IPS-20b (cell line): ENCODE measurements at regions not wholly inside any gene's neighbourhood (a gene's known extent, or its start where the extent isn't known, plus 50 kb on each side); places are given as distances from the start of the nearest gene placed in this dataset.
"Not testable (repeated sequence)": the region's sequence is repeated elsewhere in the genome, so short reads cannot be mapped to it uniquely, and the experiment has no call there.

Experiments used
- H3K27ac ChIP-seq: one replicate; pipeline ENCODE4 v1.5.1; 2013; ENCODE audit warnings: low read length
- H3K27me3 ChIP-seq: 2 replicates; pipeline ENCODE4 v1.6.1; 2013; ENCODE audit warnings: mild to moderate bottlenecking, low read length, inconsistent platforms; ENCODE audit not compliant: insufficient read depth
- H3K36me3 ChIP-seq: 2 replicates; pipeline ENCODE4 v1.6.1; 2013; ENCODE audit warnings: low read depth, mild to moderate bottlenecking, inconsistent platforms, low read length, moderate library complexity; ENCODE audit not compliant: insufficient read depth
- H3K4me1 ChIP-seq: 2 replicates; pipeline ENCODE4 v1.6.1; 2013; ENCODE audit warnings: mild to moderate bottlenecking, control low read depth, inconsistent platforms, low read length, moderate library complexity; ENCODE audit not compliant: insufficient read depth
- H3K4me3 ChIP-seq: 2 replicates; pipeline ENCODE4 v1.5.1; 2013; ENCODE audit warnings: mild to moderate bottlenecking, low read length, inconsistent platforms
- H3K9ac ChIP-seq: 2 replicates; pipeline ENCODE4 v1.6.1; 2013; ENCODE audit warnings: low read depth, mild to moderate bottlenecking, inconsistent platforms, low read length, moderate library complexity
- H3K9me3 ChIP-seq: 2 replicates; pipeline ENCODE4 v1.6.1; 2013; ENCODE audit warnings: mild to moderate bottlenecking, low read depth, low read length, inconsistent platforms; ENCODE audit not compliant: insufficient read depth

DNA sequence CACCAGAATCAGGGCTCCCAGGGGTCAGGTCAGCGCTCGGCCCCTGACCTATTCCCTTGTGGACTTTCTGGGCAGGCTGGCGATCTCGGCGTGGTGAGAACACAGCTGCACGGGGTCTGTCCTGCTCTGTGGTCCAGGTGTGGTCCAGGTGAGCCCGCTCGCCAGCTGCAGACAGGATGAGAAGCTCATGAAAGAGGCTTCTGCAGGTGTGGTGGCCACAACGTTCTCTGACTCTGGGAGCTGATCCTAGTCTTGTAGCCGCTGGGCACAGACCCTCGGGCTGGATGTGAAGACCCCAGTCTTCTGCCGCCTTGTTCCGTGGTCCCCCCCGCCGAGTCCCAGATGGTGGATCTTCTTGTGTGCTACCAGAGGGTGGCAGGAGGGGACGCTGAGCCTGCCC lies 129.7 kb downstream of the RTP5 start:
- no peaks in the 10 kb centered on the region for H3K36me3 ChIP-seq
- H3K27ac ChIP-seq = no peak overlapping the region
- no peak overlapping the region for H3K4me3 ChIP-seq
- no peaks in the 10 kb centered on the region for H3K4me1 ChIP-seq
- H3K9ac ChIP-seq = no peak overlapping the region
- no peaks in the 10 kb centered on the region for H3K9me3 ChIP-seq
- H3K27me3 ChIP-seq = no peaks in the 10 kb centered on the region

GRCh38 chr2:242001853-242002252 lies 132.3 kb downstream of the RTP5 start:
- Histone ChIP-seq H3K27me3 (no peaks in the 10 kb centered on the region), H3K9ac (no peak overlapping the region), H3K4me1 (no peaks in the 10 kb centered on the region), H3K36me3 (no peaks in the 10 kb centered on the region), H3K4me3 (no peak overlapping the region), H3K27ac (no peak overlapping the region), H3K9me3 (no peaks in the 10 kb centered on the region)

- no peak overlapping the region for H3K27ac ChIP-seq
- no peaks in the 10 kb centered on the region for H3K36me3 ChIP-seq
- no peaks in the 10 kb centered on the region for H3K4me1 ChIP-seq
- no peaks in the 10 kb centered on the region for H3K9me3 ChIP-seq
- H3K27me3 ChIP-seq = no peaks in the 10 kb centered on the region
- H3K9ac ChIP-seq = no peak overlapping the region
- H3K4me3 ChIP-seq = no peak overlapping the region
These were observed 133.4 kb downstream of the RTP5 start for GRCh38 chr2:242002944-242003343.

DNA sequence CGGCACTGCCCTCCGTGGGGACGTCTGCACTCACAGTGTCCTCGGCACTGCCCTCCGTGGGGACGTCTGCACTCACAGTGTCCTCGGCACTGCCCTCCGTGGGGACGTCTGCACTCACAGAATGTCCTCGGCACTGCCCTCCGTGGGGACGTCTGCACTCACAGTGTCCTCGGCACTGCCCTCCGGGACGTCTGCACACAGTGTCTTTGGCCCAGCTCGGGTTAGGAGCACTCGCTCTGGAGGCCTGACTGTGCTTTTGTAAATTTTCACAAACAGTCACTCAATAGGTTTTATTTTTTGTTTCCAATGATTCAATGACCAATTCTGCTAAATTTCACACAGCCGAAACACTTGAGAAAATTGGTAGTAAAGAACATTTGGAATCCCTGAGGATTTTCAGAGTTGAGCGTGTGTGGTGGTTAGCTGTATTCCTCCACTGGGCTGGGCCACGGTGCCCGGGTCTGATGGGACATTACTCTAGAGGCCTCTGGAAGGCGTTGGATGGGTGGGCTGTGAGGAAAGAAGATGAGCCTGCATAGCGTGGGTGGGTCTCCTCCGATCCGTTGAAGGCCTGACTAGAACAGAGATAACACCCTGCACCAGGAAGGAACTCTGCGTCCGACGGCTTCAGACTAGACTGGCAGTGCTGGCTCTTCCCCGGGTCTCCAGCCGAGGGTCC lies 134.8 kb downstream of the RTP5 start:
- no peaks in the 10 kb centered on the region for H3K9me3 ChIP-seq
- no peak overlapping the region for H3K4me3 ChIP-seq
- no peak overlapping the region for H3K27ac ChIP-seq
- H3K36me3 ChIP-seq = no peaks in the 10 kb centered on the region
- H3K9ac ChIP-seq = no peak overlapping the region
- no peaks in the 10 kb centered on the region for H3K27me3 ChIP-seq
- no peaks in the 10 kb centered on the region for H3K4me1 ChIP-seq

DNA sequence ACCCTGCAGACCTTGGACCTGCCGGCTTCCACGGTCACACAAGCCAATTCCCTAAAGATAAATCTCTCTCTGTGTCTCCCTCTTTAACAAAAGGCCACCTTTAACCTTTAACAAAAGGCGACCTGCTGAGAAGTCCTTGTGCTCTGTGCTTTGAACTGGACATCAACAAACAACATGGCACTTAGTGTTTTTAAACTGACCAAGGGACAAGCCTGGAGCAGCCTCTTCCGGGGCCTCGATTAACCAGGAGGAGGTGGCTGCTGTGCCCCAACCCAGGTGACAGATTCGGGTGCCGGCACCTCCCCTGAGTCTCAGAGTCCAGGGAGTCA lies 135.3 kb downstream of the RTP5 start:
- H3K9me3 ChIP-seq = no peaks in the 10 kb centered on the region
- H3K4me1 ChIP-seq = no peaks in the 10 kb centered on the region
- no peak overlapping the region for H3K4me3 ChIP-seq
- H3K27ac ChIP-seq = no peak overlapping the region
- no peak overlapping the region for H3K9ac ChIP-seq
- H3K36me3 ChIP-seq = no peaks in the 10 kb centered on the region
- H3K27me3 ChIP-seq = no peaks in the 10 kb centered on the region

GRCh38 chr2:242006091-242006634 lies 136.6 kb downstream of the RTP5 start:
- H3K27me3 ChIP-seq, H3K9ac ChIP-seq, H3K9me3 ChIP-seq, H3K27ac ChIP-seq, H3K4me1 ChIP-seq, H3K4me3 ChIP-seq, H3K36me3 ChIP-seq: not testable (repeated sequence)

DNA sequence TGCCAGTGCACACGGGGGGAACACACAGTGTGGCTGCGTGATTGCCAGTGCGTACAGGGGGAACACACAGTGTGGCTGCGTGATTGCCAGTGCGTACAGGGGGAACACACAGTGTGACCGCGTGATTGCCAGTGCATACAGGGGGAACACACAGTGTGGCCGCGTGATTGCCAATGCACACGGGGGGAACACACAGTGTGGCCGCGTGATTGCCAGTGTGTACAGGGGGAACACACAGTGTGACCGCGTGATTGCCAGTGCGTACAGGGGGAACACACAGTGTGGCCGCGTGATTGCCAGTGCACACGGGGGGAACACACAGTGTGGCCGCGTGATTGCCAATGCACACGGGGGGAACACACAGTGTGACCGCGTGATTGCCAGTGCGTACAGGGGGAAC lies 139.4 kb downstream of the RTP5 start:
- H3K9ac ChIP-seq, H3K27me3 ChIP-seq, H3K4me1 ChIP-seq, H3K27ac ChIP-seq, H3K9me3 ChIP-seq, H3K4me3 ChIP-seq, H3K36me3 ChIP-seq: not testable (repeated sequence)

- H3K9me3 ChIP-seq, H3K27ac ChIP-seq, H3K27me3 ChIP-seq, H3K36me3 ChIP-seq, H3K9ac ChIP-seq, H3K4me1 ChIP-seq, H3K4me3 ChIP-seq: not testable (repeated sequence)
These were observed 140.3 kb downstream of the RTP5 start for GRCh38 chr2:242009846-242010245.

GRCh38 chr2:242010252-242011166 lies 141.0 kb downstream of the RTP5 start:
- H3K27ac ChIP-seq, H3K4me3 ChIP-seq, H3K9ac ChIP-seq, H3K4me1 ChIP-seq, H3K36me3 ChIP-seq, H3K27me3 ChIP-seq, H3K9me3 ChIP-seq: not testable (repeated sequence)

GRCh38 chr2:242011167-242011513 lies 141.6 kb downstream of the RTP5 start:
- no peaks in the 10 kb centered on the region for H3K27me3 ChIP-seq
- no peaks in the 10 kb centered on the region for H3K36me3 ChIP-seq
- H3K9ac ChIP-seq = no peak overlapping the region
- H3K4me3 ChIP-seq = no peak overlapping the region
- no peaks in the 10 kb centered on the region for H3K9me3 ChIP-seq
- no peak overlapping the region for H3K27ac ChIP-seq
- no peaks in the 10 kb centered on the region for H3K4me1 ChIP-seq

DNA sequence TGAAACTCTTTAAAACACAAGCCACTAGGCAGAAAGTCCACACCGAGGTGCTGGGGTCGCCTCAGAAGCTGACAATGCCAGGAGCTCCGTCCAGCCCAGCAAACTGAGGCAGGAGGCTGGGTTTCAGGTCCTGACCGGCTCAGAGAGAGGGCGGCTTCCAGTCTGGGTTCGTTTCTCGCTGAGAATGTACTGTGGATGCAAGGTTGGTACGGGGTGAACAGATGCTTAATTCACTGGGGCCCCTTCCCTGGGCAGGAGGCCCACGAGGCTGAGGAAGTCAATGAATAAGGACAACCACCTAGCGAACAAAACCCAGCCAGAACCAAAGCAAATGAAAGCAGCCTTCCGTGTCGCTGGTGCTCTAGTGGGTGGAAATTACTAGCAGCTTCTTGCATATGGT lies 142.0 kb downstream of the RTP5 start:
- no peak overlapping the region for H3K4me3 ChIP-seq
- no peak overlapping the region for H3K27ac ChIP-seq
- H3K4me1 ChIP-seq = no peaks in the 10 kb centered on the region
- H3K27me3 ChIP-seq = no peaks in the 10 kb centered on the region
- no peak overlapping the region for H3K9ac ChIP-seq
- no peaks in the 10 kb centered on the region for H3K9me3 ChIP-seq
- H3K36me3 ChIP-seq = no peaks in the 10 kb centered on the region
